ENCODE measurements at regions not wholly inside any gene's neighbourhood (a gene's known extent, or its start where the extent isn't known, plus 50 kb on each side); places are given as distances from the start of the nearest gene placed in this dataset.

- H4K20me1 ChIP-seq (ENCODE audit: control insufficient read depth, extremely low read depth, insufficient read depth, low read length) = no peaks in the 10 kb centered on the region
- H3K4me2 ChIP-seq (ENCODE audit: control insufficient read depth, extremely low read depth, insufficient read depth, low read depth, low read length) = no peak overlapping the region
- no peak for DNase-seq (ENCODE audit: low read depth, low spot score)
- no peak overlapping the region for H3K4me3 ChIP-seq (ENCODE audit: control insufficient read depth in 2 of 3, extremely low read depth in 1 of 3, insufficient read depth in 2 of 3, low read depth in 1 of 3, low read length in 3 of 3)
- no peak for FAIRE-seq
- H3K4me1 ChIP-seq (ENCODE audit: control insufficient read depth, extremely low read depth, insufficient read depth, low read length) = no peaks in the 10 kb centered on the region
- H3K79me2 ChIP-seq (ENCODE audit: control insufficient read depth, insufficient read depth, low read length) = no peaks in the 10 kb centered on the region
- H3K27ac ChIP-seq (ENCODE audit: control insufficient read depth, insufficient read depth, low read length) = no peak overlapping the region
- dilution Hi-C loops (cut with MboI; ENCODE audit: extremely low pct_ligation_motif_present, low sequenced_read_pairs) = no loop called here
- no peak for TF ChIP-seq EZH2 (IDR thresholded peaks at IDR 0.05; ENCODE audit: low read length)
- TF ChIP-seq, protein P1, sequence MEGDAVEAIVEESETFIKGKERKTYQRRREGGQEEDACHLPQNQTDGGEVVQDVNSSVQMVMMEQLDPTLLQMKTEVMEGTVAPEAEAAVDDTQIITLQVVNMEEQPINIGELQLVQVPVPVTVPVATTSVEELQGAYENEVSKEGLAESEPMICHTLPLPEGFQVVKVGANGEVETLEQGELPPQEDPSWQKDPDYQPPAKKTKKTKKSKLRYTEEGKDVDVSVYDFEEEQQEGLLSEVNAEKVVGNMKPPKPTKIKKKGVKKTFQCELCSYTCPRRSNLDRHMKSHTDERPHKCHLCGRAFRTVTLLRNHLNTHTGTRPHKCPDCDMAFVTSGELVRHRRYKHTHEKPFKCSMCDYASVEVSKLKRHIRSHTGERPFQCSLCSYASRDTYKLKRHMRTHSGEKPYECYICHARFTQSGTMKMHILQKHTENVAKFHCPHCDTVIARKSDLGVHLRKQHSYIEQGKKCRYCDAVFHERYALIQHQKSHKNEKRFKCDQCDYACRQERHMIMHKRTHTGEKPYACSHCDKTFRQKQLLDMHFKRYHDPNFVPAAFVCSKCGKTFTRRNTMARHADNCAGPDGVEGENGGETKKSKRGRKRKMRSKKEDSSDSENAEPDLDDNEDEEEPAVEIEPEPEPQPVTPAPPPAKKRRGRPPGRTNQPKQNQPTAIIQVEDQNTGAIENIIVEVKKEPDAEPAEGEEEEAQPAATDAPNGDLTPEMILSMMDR (optimal IDR thresholded peaks at IDR 0.05 in 1 of 3, IDR thresholded peaks at IDR 0.05 in 1 of 3, conservative IDR thresholded peaks at IDR 0.05 in 1 of 3; ENCODE audit: extremely low read depth in 1 of 3, insufficient read depth in 2 of 3, low read length in 3 of 3) = no peak
- no peaks in the 10 kb centered on the region for H3K27me3 ChIP-seq (ENCODE audit: control insufficient read depth, extremely low read depth, insufficient read depth, low read length)
- no peak overlapping the region for H3K9ac ChIP-seq (ENCODE audit: control insufficient read depth, extremely low read depth, insufficient read depth, low read length)
- no peaks in the 10 kb centered on the region for H3K36me3 ChIP-seq (ENCODE audit: control insufficient read depth in 2 of 2, extremely low read depth in 1 of 2, insufficient read depth in 2 of 2, low read length in 2 of 2)
- H3K9me3 ChIP-seq (ENCODE audit: control insufficient read depth, low read depth, low read length) = peaks cover 9% of the 10 kb centered on the region
- no peaks in the 10 kb centered on the region for H3K9me1 ChIP-seq (ENCODE audit: control insufficient read depth, extremely low read depth, insufficient read depth, low read length)
- no peak overlapping the region for H2AFZ ChIP-seq (ENCODE audit: control insufficient read depth, low read length)
Measured at GRCh38 chr5:73352243-73352642, 96.3 kb downstream of the FOXD1 start.

GRCh38 chr5:73351593-73351992, 97.0 kb downstream of the FOXD1 start:
- dilution Hi-C loops (cut with MboI; ENCODE audit: extremely low pct_ligation_motif_present, low sequenced_read_pairs) = no loop called here
- H3K27me3 ChIP-seq (ENCODE audit: control insufficient read depth, extremely low read depth, insufficient read depth, low read length) = no peaks in the 10 kb centered on the region
- H3K79me2 ChIP-seq (ENCODE audit: control insufficient read depth, insufficient read depth, low read length) = no peaks in the 10 kb centered on the region
- DNase-seq (ENCODE audit: low read depth, low spot score) (no peak), FAIRE-seq (no peak)
- no peaks in the 10 kb centered on the region for H4K20me1 ChIP-seq (ENCODE audit: control insufficient read depth, extremely low read depth, insufficient read depth, low read length)
- H3K27ac ChIP-seq (ENCODE audit: control insufficient read depth, insufficient read depth, low read length) = no peak overlapping the region
- no peak overlapping the region for H3K4me2 ChIP-seq (ENCODE audit: control insufficient read depth, extremely low read depth, insufficient read depth, low read depth, low read length)
- no peak overlapping the region for H3K4me3 ChIP-seq (ENCODE audit: control insufficient read depth in 2 of 3, extremely low read depth in 1 of 3, insufficient read depth in 2 of 3, low read depth in 1 of 3, low read length in 3 of 3)
- no peaks in the 10 kb centered on the region for H3K36me3 ChIP-seq (ENCODE audit: control insufficient read depth in 2 of 2, extremely low read depth in 1 of 2, insufficient read depth in 2 of 2, low read length in 2 of 2)
- no peak overlapping the region for H3K9ac ChIP-seq (ENCODE audit: control insufficient read depth, extremely low read depth, insufficient read depth, low read length)
- H3K9me3 ChIP-seq (ENCODE audit: control insufficient read depth, low read depth, low read length) = peaks cover 11% of the 10 kb centered on the region
- H3K4me1 ChIP-seq (ENCODE audit: control insufficient read depth, extremely low read depth, insufficient read depth, low read length) = no peaks in the 10 kb centered on the region
- H3K9me1 ChIP-seq (ENCODE audit: control insufficient read depth, extremely low read depth, insufficient read depth, low read length) = no peaks in the 10 kb centered on the region
- H2AFZ ChIP-seq (ENCODE audit: control insufficient read depth, low read length) = no peak overlapping the region
- TF ChIP-seq, protein P1 (optimal IDR thresholded peaks at IDR 0.05 in 1 of 3, IDR thresholded peaks at IDR 0.05 in 1 of 3, conservative IDR thresholded peaks at IDR 0.05 in 1 of 3; ENCODE audit: extremely low read depth in 1 of 3, insufficient read depth in 2 of 3, low read length in 3 of 3) = no peak
- no peak for TF ChIP-seq EZH2 (IDR thresholded peaks at IDR 0.05; ENCODE audit: low read length)
